ENCODE measurements at regions not wholly inside any gene's neighbourhood (a gene's known extent, or its start where the extent isn't known, plus 50 kb on each side); places are given as distances from the start of the nearest gene placed in this dataset.

DNA sequence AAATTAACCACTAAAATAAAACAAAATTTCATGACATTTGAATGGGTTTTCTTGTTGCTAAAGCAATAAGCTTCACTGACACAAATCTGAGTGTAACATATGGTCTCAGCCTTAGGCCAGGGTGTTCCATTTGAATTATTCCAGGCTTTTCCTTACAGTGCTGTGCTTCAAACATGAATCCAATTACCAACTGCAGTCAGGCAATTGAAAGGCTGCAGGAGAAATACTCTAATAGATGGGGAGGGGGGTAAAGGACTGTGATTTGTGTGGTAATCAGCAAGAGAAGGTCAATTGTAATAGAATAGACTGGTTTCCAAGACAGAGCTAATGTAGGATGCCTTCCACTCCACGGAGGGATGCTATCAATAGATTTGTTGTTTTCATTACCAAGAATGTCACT, 466.7 kb downstream of the C3orf38 start:
- Histone ChIP-seq H3K4me1 (ENCODE audit: control insufficient read depth, insufficient read depth, low read length) (no peaks in the 10 kb centered on the region), H3K27me3 (ENCODE audit: control insufficient read depth, insufficient read depth, low read length, poor library complexity, severe bottlenecking) (no peaks in the 10 kb centered on the region), H3K9ac (ENCODE audit: extremely low read depth, low read length, poor library complexity, severe bottlenecking) (no peak overlapping the region), H3K27ac (ENCODE audit: low read depth, low read length) (no peak overlapping the region), H3K36me3 (ENCODE audit: control insufficient read depth, insufficient read depth, low read length) (no peaks in the 10 kb centered on the region), H3K9me3 (ENCODE audit: control insufficient read depth, low read length) (no peaks in the 10 kb centered on the region), H3K4me3 (ENCODE audit: low read length) (no peak overlapping the region)
- Mint-ChIP-seq H3K27ac (no peak overlapping the region), H3K27me3 (ENCODE audit: insufficient read depth) (no peaks in the 10 kb centered on the region), H3K36me3 (ENCODE audit: low read depth) (no peaks in the 10 kb centered on the region), H3K4me1 (peaks cover 7% of the 10 kb centered on the region), H3K4me3 (no peak overlapping the region), H3K9me3 (no peaks in the 10 kb centered on the region)
- TF ChIP-seq, protein P1, sequence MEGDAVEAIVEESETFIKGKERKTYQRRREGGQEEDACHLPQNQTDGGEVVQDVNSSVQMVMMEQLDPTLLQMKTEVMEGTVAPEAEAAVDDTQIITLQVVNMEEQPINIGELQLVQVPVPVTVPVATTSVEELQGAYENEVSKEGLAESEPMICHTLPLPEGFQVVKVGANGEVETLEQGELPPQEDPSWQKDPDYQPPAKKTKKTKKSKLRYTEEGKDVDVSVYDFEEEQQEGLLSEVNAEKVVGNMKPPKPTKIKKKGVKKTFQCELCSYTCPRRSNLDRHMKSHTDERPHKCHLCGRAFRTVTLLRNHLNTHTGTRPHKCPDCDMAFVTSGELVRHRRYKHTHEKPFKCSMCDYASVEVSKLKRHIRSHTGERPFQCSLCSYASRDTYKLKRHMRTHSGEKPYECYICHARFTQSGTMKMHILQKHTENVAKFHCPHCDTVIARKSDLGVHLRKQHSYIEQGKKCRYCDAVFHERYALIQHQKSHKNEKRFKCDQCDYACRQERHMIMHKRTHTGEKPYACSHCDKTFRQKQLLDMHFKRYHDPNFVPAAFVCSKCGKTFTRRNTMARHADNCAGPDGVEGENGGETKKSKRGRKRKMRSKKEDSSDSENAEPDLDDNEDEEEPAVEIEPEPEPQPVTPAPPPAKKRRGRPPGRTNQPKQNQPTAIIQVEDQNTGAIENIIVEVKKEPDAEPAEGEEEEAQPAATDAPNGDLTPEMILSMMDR (conservative IDR thresholded peaks at IDR 0.05): no peak
- no peak for DNase-seq
- 52% methylated on average over 1 of the region's 1 CpG; no CpG with 5 or more reads in 1 of the 2 experiments for WGBS, 2 experiments (ENCODE audit: insufficient coverage in 1 of 2, insufficient read length in 1 of 2)

DNA sequence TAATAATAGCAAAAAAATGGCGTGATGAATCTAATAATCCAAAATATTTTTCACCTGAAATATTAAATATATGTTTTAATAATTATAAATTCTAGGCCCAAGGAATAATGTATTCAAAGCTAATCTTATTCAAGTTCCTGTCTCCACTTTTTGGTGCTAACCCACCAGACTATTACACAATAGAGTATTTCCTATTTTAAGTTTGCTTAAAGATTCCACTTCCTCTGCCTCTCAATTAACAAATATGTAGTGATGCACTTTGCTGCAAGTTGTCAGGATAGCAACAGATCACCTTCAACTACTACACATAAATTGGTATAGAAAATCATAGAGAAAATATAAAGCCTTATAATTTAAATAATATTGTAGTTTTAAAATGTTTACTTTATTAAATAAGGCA, 467.5 kb downstream of the C3orf38 start:
- WGBS, 2 experiments (ENCODE audit: insufficient coverage in 1 of 2, insufficient read length in 1 of 2): no CpG with 5 or more reads among the region's 1 CpG
- no peak for DNase-seq
- Histone ChIP-seq H3K9me3 (ENCODE audit: control insufficient read depth, low read length) (no peaks in the 10 kb centered on the region), H3K4me3 (ENCODE audit: low read length) (no peak overlapping the region), H3K27ac (ENCODE audit: low read depth, low read length) (no peak overlapping the region), H3K9ac (ENCODE audit: extremely low read depth, low read length, poor library complexity, severe bottlenecking) (no peak overlapping the region), H3K27me3 (ENCODE audit: control insufficient read depth, insufficient read depth, low read length, poor library complexity, severe bottlenecking) (no peaks in the 10 kb centered on the region), H3K36me3 (ENCODE audit: control insufficient read depth, insufficient read depth, low read length) (no peaks in the 10 kb centered on the region), H3K4me1 (ENCODE audit: control insufficient read depth, insufficient read depth, low read length) (no peaks in the 10 kb centered on the region)
- TF ChIP-seq, protein P1 (conservative IDR thresholded peaks at IDR 0.05): no peak
- H3K9me3 Mint-ChIP-seq: no peaks in the 10 kb centered on the region
- H3K36me3 Mint-ChIP-seq (ENCODE audit: low read depth): no peaks in the 10 kb centered on the region
- H3K27me3 Mint-ChIP-seq (ENCODE audit: insufficient read depth): no peaks in the 10 kb centered on the region
- no peak overlapping the region for H3K4me3 Mint-ChIP-seq
- H3K4me1 Mint-ChIP-seq: peaks cover 7% of the 10 kb centered on the region
- H3K27ac Mint-ChIP-seq: no peak overlapping the region

DNA sequence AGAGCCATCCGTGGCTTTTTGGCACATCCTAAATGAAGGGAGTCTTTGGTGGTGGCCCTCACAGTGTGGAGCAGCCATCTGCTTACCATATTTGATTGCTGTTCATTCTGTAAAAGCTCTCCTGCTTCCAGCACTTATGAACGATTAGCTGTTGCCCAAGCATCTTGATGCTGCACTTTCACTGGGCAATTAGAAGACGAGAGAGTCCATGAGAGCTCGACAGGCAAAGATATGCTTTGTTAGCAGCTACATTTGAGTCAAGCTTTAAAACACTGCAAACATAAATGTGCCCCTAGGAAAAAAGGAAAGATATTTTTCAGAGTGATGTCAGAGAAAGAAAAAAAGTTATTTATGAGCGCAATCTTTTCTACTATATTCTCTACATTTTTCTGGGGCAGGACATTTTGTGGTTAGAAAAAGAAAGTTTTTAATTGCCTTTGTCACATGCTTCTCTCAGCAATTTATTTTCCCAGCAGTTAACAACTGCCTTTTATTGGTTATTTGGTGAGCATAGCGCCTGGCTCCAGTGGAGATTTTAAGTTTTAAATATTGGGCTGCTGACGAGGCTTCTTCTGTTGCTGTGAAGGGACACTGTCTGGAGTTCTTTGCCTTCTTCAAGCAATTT, 468.4 kb downstream of the C3orf38 start:
- H3K27me3 Mint-ChIP-seq (ENCODE audit: insufficient read depth): no peaks in the 10 kb centered on the region
- no peaks in the 10 kb centered on the region for H3K27me3 ChIP-seq (ENCODE audit: control insufficient read depth, insufficient read depth, low read length, poor library complexity, severe bottlenecking)
- H3K4me3 Mint-ChIP-seq: no peak overlapping the region
- no peak overlapping the region for H3K4me3 ChIP-seq (ENCODE audit: low read length)
- H3K4me1 Mint-ChIP-seq: peaks cover 7% of the 10 kb centered on the region
- no peaks in the 10 kb centered on the region for H3K36me3 ChIP-seq (ENCODE audit: control insufficient read depth, insufficient read depth, low read length)
- no peak overlapping the region for H3K9ac ChIP-seq (ENCODE audit: extremely low read depth, low read length, poor library complexity, severe bottlenecking)
- peak overlapping the region; percentile 47 for H3K27ac ChIP-seq (ENCODE audit: low read depth, low read length)
- no peaks in the 10 kb centered on the region for H3K9me3 Mint-ChIP-seq
- TF ChIP-seq, protein P1 (conservative IDR thresholded peaks at IDR 0.05): no peak
- no peaks in the 10 kb centered on the region for H3K4me1 ChIP-seq (ENCODE audit: control insufficient read depth, insufficient read depth, low read length)
- no peaks in the 10 kb centered on the region for H3K36me3 Mint-ChIP-seq (ENCODE audit: low read depth)
- 89 to 93% methylated on average over 3 to 6 of the region's 7 CpGs for WGBS, 2 experiments (ENCODE audit: insufficient coverage in 1 of 2, insufficient read length in 1 of 2)
- no peaks in the 10 kb centered on the region for H3K9me3 ChIP-seq (ENCODE audit: control insufficient read depth, low read length)
- H3K27ac Mint-ChIP-seq: no peak overlapping the region
- no peak for DNase-seq

All from endodermal cell (in vitro differentiated cells).